OCI-LY7 (cell line): ENCODE measurements at regions not wholly inside any gene's neighbourhood (a gene's known extent, or its start where the extent isn't known, plus 50 kb on each side); places are given as distances from the start of the nearest gene placed in this dataset.

Source experiments
- BruUV-seq: library from RNA; stranded (reverse); fragments of 400-500 nt; replicated peaks from 2 replicates; lab custom pipeline; 2021; lab: Mats Ljungman, UMichigan
- CTCF ChIA-PET: fragments of 300-600 bp; sonication (Branson Sonifier 250); formaldehyde crosslinking; loops from one replicate; lab custom pipeline; 2022; ENCODE audit warnings: antibody characterized with exemption; ENCODE audit not compliant: unreplicated experiment; lab: Charles Lee
- POLR2A ChIA-PET: fragments of 300-600 bp; sonication (Branson Sonifier 250); formaldehyde crosslinking; loops from one replicate; lab custom pipeline; 2022; ENCODE audit warnings: antibody characterized with exemption; lab: Charles Lee
- DNase-seq: peaks from one replicate; pipeline ENCODE4 v3.0.0-alpha.2; 2015; ENCODE audit warnings: low spot score
- H2AFZ ChIP-seq: fragments of 200-600 bp; sonication (generic), shearing (Covaris generic); 2 replicates; pipeline ENCODE4 v1.6.1; 2014; ENCODE audit warnings: mild to moderate bottlenecking, antibody characterized with exemption, low read length, moderate library complexity
- H3K27ac ChIP-seq: fragments of 200-600 bp; sonication (generic); 2 replicates; pipeline ENCODE4 v1.5.1; 2014; ENCODE audit warnings: mixed run types, low read depth, mild to moderate bottlenecking, moderate library complexity, low read length, inconsistent platforms; ENCODE audit not compliant: poor library complexity, severe bottlenecking
- H3K36me3 ChIP-seq: fragments of 200-600 bp; sonication (generic); 2 replicates; pipeline ENCODE4 v1.6.1; 2014; ENCODE audit warnings: mild to moderate bottlenecking, antibody characterized with exemption, low read length, moderate library complexity, mixed read lengths; ENCODE audit not compliant: insufficient read depth
- H3K4me1 ChIP-seq: fragments of 200-600 bp; sonication (generic); 2 replicates; pipeline ENCODE4 v1.5.1; 2014; ENCODE audit warnings: mild to moderate bottlenecking, low read length; ENCODE audit not compliant: insufficient read depth, poor library complexity, severe bottlenecking
- H3K4me2 ChIP-seq: fragments of 200-600 bp; sonication (generic); 2 replicates; pipeline ENCODE4 v1.6.1; 2014; ENCODE audit warnings: mild to moderate bottlenecking, low read length
- H3K4me3 ChIP-seq: fragments of 200-600 bp; sonication (generic); 2 replicates; pipeline ENCODE4 v1.5.1; 2014; ENCODE audit warnings: mild to moderate bottlenecking, low read depth, low read length; ENCODE audit not compliant: poor library complexity, severe bottlenecking
- H3K79me2 ChIP-seq: fragments of 200-600 bp; sonication (generic); 2 replicates; pipeline ENCODE4 v1.6.1; 2016; ENCODE audit warnings: low read depth, mild to moderate bottlenecking, low read length, moderate library complexity, mixed read lengths; ENCODE audit not compliant: insufficient read depth
- H3K9me2 ChIP-seq: fragments of 200-600 bp; sonication (generic); 2 replicates; pipeline ENCODE4 v1.6.1; 2016; ENCODE audit warnings: mild to moderate bottlenecking, low read length, mixed read lengths; ENCODE audit not compliant: insufficient read depth
- H3K9me3 ChIP-seq: fragments of 200-600 bp; sonication (generic); 2 replicates; pipeline ENCODE4 v1.6.1; 2014; ENCODE audit warnings: mild to moderate bottlenecking, mixed run types, low read length, mixed read lengths
- H4K20me1 ChIP-seq: fragments of 200-600 bp; sonication (generic); 2 replicates; pipeline ENCODE4 v1.6.1; 2014; ENCODE audit warnings: mild to moderate bottlenecking, antibody characterized with exemption, low read length, moderate library complexity, mixed read lengths; ENCODE audit not compliant: insufficient read depth
- EZH2phosphoT487 ChIP-seq: fragments of 200-600 bp; sonication (generic); IDR thresholded peaks from 2 replicates; pipeline ENCODE4 v1.6.1; 2018; ENCODE audit warnings: low read depth, borderline replicate concordance, mild to moderate bottlenecking, mixed run types, antibody characterized with exemption, low read length, moderate library complexity, mixed read lengths
- intact Hi-C: fragments of 100-400 bp; cut with micrococcal nuclease; formaldehyde crosslinking; loops from one replicate; pipeline ENCODE4 v1.10.0; 2022; ENCODE audit not compliant: unreplicated experiment
- TF ChIP-seq, protein P1 (sequence below): fragments of 200-600 bp; sonication (generic); conservative IDR thresholded peaks from 2 replicates; pipeline ENCODE4 v1.5.1; 2014; ENCODE audit warnings: mild to moderate bottlenecking, antibody characterized with exemption, low read length, moderate library complexity, mixed read lengths

DNA sequence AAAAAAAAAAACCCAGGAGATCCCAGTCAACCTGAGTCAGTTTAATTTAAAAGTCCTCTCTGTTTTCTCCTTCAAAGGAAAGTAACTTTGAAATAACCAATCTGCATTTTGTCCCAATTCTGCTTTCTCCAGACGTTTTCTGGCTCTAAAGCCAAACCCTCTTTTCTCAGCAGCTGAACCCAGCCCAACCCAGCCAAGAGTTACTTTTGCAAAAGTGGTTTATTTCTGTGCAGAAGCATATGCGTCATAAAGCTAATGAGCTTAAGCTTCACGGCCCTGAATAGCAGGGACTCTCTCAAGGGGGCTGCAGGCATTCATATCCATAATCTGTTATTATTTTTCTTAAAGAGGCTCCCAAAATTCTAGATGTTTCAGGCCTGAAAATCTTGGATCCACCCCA lies 176.6 kb downstream of the GALC start:
- H3K27ac ChIP-seq = no peak overlapping the region

DNA sequence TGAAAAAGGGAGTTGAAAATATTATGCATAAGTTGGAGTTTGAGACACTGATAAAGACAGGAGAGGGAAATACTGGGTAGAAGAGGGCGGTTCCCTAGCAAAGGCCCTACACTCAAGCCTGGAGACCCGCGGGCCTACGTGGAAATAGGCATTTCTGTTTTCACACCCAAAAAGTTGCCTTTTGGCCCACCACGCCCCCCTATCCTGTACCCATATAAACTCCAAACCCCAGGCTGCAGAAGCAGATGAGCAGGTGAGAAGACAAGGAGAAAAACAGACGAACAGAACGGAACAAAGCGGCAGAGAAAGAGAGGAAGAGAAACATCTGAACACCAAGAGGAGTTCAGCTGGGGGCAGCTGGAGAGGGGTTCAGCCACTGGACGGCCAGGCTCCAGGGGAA lies 177.9 kb downstream of the GALC start:
- H2AFZ ChIP-seq = no peak overlapping the region
- H3K9me2 ChIP-seq = no peaks in the 10 kb centered on the region
- H4K20me1 ChIP-seq = no peaks in the 10 kb centered on the region
- H3K27ac ChIP-seq = no peak overlapping the region
- no peaks in the 10 kb centered on the region for H3K9me3 ChIP-seq
- H3K4me3 ChIP-seq = no peak overlapping the region
- no peak overlapping the region for H3K4me2 ChIP-seq
- ChIA-PET CTCF (no interaction called here), POLR2A (no interaction called here)
- no peaks in the 10 kb centered on the region for H3K36me3 ChIP-seq
- H3K4me1 ChIP-seq = no peaks in the 10 kb centered on the region
- intact Hi-C loops = no loop called here
- BruUV-seq = no TSS peak
- no peaks in the 10 kb centered on the region for H3K79me2 ChIP-seq
- no peak for TF ChIP-seq EZH2phosphoT487
- TF ChIP-seq, protein P1, sequence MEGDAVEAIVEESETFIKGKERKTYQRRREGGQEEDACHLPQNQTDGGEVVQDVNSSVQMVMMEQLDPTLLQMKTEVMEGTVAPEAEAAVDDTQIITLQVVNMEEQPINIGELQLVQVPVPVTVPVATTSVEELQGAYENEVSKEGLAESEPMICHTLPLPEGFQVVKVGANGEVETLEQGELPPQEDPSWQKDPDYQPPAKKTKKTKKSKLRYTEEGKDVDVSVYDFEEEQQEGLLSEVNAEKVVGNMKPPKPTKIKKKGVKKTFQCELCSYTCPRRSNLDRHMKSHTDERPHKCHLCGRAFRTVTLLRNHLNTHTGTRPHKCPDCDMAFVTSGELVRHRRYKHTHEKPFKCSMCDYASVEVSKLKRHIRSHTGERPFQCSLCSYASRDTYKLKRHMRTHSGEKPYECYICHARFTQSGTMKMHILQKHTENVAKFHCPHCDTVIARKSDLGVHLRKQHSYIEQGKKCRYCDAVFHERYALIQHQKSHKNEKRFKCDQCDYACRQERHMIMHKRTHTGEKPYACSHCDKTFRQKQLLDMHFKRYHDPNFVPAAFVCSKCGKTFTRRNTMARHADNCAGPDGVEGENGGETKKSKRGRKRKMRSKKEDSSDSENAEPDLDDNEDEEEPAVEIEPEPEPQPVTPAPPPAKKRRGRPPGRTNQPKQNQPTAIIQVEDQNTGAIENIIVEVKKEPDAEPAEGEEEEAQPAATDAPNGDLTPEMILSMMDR = no peak
- DNase-seq = no peak

More for the DNA sequence above, 176.6 kb downstream of the GALC start:
- intact Hi-C loops = no loop called here
- ChIA-PET POLR2A (interaction anchor here (0.6 to 0.9 kb wide), 4 partner anchors 34 to 508 kb away, joined by 3 to 7 read pairs (median 4); no protein-coding TSS in a partner anchor), CTCF (no interaction called here)
- Histone ChIP-seq H3K4me2 (no peak overlapping the region), H3K9me2 (no peaks in the 10 kb centered on the region), H3K4me1 (no peaks in the 10 kb centered on the region), H4K20me1 (no peaks in the 10 kb centered on the region), H3K4me3 (no peak overlapping the region), H3K36me3 (no peaks in the 10 kb centered on the region), H3K79me2 (no peaks in the 10 kb centered on the region), H2AFZ (no peak overlapping the region), H3K9me3 (no peaks in the 10 kb centered on the region)
- no peak for DNase-seq
- BruUV-seq = no TSS peak
- TF ChIP-seq, protein P1 = no peak
- no peak for TF ChIP-seq EZH2phosphoT487

DNA sequence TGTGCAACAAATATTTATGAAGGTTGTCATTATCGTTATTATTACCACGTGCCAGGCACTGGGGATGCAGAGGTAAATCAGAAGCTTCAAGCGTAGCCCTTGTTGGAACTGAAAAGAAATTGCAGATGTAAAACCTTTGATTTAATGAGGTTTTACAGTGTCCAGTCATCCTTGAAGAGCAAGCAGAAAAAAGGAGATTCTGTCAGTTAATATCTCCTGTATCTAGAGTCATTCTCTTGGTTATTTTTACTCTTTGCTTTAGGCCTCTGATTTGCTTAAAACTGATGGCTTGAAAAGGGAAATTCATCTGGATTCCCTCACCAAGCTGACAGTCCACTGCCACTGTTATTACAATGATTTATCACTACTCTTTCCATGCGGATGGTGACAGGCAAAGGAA lies 179.3 kb downstream of the GALC start:
- no peak overlapping the region for H3K27ac ChIP-seq
- TF ChIP-seq EZH2phosphoT487 = no peak
- TF ChIP-seq, protein P1 = no peak
- CTCF ChIA-PET = no interaction called here
- no peaks in the 10 kb centered on the region for H3K36me3 ChIP-seq
- H2AFZ ChIP-seq = no peak overlapping the region
- H3K9me2 ChIP-seq = no peaks in the 10 kb centered on the region
- no peaks in the 10 kb centered on the region for H3K9me3 ChIP-seq
- H3K4me2 ChIP-seq = no peak overlapping the region
- H3K79me2 ChIP-seq = no peaks in the 10 kb centered on the region
- intact Hi-C loops = no loop called here
- no peaks in the 10 kb centered on the region for H4K20me1 ChIP-seq
- no TSS peak for BruUV-seq
- no peak overlapping the region for H3K4me3 ChIP-seq
- no peak for DNase-seq
- H3K4me1 ChIP-seq = no peaks in the 10 kb centered on the region
- POLR2A ChIA-PET = no interaction called here
